GM21360 (cell line): ENCODE measurements at regions not wholly inside any gene's neighbourhood (a gene's known extent, or its start where the extent isn't known, plus 50 kb on each side); places are given as distances from the start of the nearest gene placed in this dataset.
"Not testable (repeated sequence)": the region's sequence is repeated elsewhere in the genome, so short reads cannot be mapped to it uniquely, and the experiment has no call there.

Experiments
- ATAC-seq: cut with Tn5 transposase; IDR thresholded peaks from one replicate; pipeline ENCODE4 v1.9.1; 2021; ENCODE audit warnings: mild to moderate bottlenecking, moderate library complexity; ENCODE audit not compliant: unreplicated experiment

DNA sequence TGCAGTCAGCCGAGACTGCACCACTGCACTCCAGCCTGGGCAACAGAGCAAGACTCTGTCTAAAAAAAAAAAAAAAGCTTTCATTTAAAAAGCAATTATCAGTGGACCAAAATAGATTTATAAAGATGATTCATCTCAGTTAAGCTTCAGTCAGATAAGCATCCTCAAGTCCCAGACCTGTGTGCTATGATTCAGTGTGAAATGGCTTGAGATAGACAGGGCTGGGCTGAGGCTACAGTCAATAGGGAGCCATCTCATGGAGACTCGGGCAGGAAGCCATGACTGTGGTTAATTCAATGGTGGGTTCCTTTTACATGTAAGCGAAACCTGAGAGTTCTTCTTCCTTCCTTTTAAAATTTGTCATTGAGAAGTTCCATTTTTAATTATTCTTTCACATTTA is 276.0 kb downstream of the TFAP2A start:
- ATAC-seq = no peak

DNA sequence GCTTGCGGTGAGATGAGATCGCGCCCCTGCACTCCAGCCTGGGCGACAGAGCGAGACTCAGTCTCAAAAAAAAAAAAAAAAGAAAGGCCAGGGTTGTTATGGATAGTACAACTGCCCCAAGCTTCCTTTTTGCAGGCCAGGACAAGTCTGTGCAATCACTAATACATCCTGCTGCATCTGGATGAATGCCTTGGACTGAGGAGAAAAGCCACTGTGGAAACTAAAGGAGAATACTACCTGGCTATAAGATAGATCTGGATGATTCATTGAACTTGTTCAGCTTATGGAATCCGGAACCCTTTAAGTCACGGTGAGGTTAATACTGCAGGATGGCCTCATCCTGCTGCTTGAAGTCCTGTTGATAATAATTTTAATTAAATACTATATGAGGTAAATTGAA is 278.2 kb downstream of the TFAP2A start:
- ATAC-seq = no peak

DNA sequence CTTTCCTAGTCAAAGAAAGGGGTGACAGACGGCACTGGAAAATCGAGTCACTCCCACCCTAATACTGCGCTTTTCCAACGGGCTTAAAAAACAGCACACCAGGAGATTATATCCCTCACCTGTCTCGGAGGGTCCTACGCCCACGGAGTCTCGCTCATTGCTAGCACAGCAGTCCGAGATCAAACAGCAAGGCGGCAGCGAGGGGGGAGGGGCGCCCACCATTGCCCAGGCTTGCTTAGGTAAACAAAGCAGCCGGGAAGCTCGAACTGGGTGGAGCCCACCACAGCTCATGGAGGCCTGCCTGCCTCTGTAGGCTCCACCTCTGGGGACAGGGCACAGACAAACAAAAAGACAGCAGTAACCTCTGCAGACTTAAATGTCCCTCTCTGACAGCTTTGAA is 280.7 kb downstream of the TFAP2A start:
- not testable (repeated sequence) for ATAC-seq

DNA sequence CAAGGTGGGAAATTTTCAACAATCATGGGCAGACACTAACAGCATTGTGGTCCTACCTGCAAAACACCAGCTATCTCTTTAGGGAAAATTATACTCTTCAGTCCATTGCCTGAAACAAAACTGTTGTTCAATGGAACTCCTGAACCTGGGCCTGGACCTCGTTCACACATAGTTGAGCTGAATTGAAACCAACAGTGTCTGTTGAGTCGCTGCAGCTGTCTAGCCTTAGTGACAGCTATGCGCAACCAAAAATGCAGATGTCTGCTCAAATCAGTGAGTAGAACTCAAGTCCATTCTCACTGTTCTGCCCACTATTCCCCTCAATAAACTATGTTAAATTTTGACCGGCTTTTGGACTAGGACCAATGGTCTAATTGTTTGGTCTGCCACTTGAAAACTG is 286.2 kb downstream of the TFAP2A start:
- no peak for ATAC-seq

DNA sequence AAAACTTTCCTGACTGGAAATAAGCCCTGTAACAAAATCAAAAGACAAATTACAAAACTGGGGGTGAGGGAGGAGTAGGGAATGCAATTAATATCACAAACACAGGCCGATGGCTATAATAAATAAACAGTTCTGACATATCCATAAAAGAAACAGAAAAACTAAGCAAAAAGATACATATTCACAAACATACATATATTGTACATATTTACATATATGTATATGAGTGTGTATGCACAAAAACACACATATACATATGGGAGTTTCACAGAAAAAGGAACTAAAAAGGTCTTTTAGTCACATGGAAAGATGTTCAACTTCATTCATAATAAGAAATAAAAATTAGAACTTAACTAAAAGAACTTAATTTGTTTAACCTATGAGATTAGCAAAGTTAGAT is 292.7 kb downstream of the TFAP2A start:
- ATAC-seq = no peak

DNA sequence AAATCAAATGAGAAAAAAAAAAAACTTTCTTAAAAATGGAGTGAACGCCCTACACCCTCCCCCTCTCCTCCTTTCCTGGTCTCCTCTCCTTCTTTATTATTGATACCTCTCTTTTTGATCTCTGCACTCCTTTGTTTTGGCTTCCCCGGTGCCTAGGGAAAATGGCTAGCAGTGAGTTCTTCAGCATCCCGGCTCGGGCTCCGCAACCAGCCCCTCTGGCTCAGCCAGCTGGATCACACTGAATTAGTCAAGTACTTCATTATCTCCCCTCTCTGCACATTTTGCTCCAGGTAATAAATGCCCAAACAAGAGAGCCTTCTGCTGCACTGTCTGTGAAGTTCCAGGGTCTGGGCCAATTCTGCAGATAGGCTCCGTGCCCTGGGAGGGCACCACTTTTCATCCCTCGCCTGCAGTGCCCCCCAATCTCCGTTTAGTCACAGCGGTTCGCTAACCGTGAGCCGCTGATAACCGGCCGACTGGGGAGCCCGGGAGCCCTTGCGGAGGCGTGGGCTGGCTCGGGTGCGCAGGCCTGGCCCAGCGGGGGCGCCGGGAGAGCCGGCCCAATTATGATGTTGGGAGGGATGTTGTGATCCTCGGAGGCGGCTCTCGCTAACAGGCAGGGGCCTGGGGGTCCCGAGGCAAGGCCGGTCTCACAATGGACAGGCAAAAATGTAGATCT is 301.9 kb downstream of the TFAP2A start:
- ATAC-seq = no peak

DNA sequence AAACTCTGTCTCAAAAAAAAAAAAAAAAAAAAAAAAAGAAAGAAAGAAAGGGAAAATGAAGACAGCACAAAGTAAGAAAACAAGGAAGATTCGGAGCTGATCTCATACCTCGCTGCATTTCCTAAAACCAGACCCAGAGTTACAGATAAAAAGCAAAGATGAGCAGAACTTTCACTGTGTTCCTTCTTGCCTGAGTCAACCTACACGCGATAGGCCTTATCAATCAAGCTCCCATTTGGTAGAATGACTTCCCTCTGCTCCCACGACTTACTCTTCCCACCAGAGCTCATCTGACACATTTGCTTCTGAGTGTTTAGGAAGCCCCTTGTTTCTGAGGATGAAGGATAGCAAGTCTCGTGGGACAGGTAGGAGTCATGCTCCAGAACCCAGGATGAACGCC is 302.9 kb downstream of the TFAP2A start:
- ATAC-seq = no peak

DNA sequence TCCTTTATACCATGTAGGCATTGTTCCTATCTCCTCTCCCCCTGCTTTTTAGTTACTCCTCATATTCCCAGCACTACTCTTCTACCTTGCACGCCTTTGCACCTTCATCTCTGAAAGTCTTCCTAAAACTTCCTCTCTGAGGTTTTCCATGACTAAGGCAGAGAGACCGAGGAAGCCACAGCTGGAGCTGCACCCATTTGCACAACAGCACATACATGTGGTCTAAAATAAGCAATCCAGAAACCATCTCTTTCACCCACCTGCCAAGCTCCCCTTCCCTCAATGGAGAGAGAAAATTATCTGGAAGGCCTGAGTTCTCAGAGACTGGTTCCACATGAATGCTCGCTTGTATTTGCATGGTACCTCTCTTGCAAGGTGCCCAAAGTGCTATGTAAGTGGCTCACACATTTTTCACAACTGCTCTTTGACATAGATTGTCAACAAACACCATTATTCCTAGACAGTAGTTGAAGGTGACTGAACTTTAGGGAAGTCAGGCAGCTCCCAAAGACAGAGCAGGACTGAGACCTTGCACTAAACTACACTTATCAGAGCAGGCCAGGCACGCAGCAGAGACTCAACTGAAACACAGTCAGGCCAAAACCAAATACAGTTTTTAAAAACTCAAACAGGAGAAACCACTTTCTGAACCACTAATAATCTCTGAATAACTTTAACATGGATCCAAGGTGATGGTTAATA is 313.2 kb downstream of the TFAP2A start:
- no peak for ATAC-seq

DNA sequence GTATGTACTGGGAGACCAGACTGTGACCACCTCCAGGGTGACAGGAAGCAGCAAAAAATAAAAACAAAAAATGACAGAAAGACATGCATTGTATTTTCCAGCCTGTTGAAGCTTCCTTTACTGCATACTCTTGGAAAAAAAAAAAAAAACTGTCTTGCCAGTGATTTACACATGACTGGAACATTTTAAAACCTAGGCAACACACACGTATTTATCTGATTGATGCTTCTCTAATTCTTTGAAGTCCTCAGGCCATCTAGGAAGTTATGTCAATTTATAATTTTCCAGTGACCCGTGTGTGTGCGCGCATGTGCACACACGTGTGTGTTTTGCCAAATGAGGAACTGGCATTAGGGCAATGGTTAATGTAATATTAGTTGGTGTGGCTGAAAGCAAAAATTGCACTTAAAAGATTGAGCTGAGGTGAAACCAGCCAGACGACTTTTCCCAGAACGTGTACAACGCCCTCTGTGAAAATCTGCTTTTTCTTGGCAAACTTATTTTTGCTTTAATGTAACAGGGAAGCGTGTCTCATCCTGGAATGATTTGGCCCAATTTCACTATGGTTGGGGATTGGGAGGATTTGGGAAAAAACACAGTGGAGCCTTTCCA is 315.2 kb downstream of the TFAP2A start:
- ATAC-seq = no peak

DNA sequence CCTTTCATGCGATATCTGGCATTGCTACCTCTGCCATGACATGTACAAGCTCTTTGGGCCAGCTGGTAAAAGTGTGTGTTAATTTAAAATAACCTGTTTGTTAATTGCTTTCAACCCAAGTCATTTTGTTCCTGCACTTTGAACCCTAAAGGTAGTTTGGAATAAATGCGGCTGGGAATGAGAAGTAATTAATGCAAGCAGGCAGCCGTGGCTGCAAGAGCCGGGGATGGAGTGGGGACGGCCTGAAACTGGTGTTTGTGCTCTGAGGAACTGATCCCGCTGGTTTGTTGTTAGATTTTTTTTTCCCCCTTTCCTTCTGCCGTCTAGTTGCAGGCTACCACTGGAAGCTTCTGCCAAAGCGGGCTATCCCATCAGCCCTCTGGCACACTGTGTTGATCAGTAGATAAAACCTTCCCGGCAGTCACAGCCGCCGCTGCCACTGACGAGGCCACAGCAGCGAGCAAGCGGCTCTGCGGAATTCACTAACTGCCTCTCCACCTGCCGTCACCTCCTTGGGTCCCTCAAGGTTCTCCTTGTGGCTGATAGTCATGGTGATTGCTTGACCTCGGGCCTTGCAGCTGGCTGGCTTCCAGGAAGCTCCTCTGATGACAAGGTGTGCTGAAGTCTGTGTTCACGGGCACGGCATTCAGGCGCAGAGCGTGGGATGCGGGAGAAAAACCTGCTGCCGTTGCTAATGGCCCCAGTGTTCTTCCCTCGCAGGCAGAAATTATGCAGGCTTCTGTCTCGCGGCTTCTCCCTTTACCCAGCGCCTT is 315.9 kb downstream of the TFAP2A start:
- no peak for ATAC-seq

DNA sequence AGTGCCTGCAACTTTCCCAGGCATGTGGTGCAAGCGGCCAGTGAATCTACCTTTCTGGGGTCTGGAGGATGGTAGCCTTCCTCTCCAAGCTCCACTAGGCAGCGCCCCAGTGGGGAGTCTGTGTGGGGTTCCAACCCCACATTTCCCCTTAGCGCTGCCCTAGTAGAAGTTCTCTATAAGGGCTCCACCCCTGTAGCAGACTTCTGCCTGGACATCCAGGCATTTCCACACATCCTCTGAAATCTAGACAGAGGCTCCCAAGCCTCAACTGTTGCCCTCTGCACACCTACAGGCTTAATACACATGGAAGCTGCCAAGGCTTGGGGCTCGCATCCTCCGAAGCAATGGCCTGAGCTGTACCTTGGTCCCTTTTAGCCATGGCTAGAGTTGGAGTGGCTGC is 321.6 kb downstream of the TFAP2A start:
- ATAC-seq = no peak

DNA sequence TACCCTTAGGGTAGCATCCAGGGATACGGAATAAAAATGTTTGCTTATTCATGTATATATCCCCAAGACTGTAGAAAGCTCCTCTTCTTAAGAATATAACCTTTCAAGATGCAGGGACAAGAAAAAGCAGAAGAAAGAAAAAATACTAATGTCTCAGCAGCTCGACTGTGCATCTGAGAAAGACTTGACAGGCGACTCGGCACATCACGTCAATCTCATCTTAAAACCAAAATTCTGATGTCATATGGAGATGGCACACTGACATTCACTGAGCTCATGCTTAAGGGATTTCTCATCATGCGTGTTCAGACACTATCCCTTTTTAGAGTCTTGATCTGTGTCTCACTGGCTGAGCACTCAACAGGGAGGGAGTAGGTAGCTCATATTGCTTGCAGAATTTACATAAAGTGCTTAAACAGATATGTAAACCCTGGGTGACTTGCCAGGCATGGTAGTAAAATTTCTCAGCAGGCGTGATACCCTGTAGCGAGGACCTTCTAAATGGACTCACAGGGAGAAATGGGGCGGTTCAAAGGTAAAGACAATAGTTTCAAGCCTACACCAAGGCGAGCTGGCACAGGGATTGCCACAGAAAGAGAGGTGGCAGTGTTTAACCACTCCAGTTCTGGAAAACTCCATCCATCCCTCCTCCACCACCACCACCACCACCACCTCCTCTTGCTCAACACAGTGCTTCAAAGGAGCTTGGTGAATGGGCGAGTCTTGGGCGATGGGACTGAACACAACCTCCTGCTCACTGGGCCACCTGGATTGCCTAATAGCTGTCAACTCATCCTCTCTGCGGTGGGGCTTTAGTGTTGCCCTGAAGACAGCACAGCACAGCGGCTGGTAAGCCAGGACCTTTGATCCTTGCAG is 330.5 kb downstream of the TFAP2A start:
- no peak for ATAC-seq

DNA sequence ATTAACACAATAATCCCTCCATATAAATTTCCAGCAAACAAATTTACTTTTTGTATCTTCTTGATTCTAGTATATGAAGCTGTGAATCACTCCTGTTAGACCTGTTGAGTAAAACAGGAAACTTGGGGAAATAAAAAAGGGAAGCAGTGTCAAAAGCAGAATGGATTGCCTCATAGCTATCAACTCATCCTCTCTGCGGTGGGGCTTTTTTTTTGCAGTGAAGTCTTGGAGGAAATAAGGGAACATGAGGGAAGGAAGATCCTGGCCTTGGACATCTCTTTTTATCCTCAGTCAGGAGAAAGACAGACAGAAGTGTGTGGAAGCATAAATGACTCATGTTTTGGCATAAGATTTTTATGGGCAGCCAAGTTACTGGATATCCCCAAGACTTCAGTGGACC is 332.5 kb downstream of the TFAP2A start:
- no peak for ATAC-seq

DNA sequence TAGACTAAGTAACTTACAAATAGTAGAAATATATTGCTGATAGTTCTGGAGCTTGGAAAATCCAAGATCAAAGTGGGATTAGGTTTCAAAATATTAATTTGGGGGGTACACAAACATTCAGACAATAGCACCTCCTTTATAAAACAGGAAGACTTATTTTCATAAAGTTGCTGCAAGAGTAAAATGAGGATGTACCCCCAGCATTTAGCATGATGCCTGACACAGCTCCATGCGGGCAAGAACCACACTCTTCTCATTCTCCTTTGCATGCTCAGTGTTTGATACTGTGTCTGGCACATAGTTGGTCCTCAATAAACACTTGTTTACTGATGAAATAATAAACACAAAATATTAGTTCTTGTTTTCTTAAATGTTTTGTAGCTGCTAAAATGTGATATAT is 332.9 kb downstream of the TFAP2A start:
- ATAC-seq = no peak

DNA sequence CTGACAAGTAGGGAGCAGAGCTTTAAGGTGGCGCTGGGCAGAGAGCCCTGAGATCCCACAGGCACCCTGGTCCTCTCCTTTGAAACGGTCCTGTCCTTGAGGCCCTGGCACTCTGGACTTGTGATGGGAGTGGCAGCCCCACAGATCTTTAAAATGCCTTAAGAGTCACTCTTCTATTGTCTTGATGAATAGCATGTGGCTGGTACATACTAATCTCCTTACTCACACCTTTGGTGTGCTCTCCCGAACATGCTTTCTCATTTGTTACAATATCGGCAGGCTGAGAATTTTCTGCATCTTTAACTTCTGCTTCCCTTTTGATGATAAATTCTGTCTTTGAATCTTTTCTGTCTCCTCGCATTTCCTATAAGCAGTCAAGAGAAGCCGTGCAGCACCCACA is 333.8 kb downstream of the TFAP2A start:
- no peak for ATAC-seq

DNA sequence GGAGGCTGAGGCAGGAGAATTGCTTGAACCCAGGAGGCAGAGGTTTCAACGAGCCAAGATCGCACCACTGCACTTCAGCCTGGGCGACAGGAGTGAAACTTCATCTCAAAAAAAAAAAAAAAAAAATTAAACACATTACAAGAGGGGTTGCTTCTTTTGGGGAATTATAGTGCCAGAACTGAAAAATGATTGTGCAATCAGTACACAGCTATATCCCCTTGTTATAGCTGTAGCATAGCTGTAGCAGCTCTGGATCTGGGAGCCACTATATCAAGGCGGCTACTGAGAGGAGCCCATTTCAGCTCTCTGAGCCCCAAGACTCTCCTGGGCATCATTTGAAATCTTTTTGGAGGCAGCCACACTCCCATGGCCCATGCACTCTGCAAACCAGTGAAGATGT is 334.3 kb downstream of the TFAP2A start:
- ATAC-seq = no peak

DNA sequence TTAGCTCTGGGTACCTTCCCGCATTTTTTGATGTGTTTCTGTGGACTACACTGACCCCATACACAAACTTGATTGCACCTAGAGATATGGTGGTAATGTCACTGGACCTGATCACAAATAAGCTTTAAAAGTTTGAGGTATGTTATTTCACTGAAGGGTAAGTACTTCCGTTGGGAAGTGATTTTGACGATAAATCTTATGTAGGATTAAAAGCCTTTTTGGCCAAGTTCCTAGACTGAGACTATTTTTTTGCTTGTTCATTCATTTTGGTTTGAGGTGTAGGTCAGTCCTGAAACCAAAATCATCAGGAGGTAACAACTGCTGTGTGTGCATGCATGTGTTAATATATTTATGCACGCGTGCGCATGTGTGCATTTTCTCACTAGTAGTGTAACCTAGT is 336.3 kb downstream of the TFAP2A start:
- no peak for ATAC-seq

DNA sequence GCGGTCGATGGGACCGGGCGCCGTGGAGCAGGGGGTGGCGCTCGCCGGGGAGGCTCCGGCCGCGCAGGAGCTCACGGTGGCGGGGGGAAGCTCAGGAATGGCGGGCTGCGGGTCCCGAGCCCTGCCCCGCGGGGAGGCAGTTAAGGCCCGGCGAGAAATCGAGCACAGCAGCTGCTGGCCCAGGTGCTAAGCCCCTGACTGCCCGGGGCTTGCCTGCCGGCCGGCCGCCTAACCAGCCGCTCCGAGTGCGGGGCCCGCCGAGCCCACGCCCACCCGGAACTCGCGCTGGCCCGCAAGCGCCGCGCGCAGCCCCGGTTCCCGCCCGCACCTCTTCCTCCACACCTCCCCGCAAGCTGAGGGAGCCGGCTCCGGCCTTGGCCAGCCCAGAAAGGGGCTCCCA is 340.1 kb downstream of the TFAP2A start:
- not testable (repeated sequence) for ATAC-seq

DNA sequence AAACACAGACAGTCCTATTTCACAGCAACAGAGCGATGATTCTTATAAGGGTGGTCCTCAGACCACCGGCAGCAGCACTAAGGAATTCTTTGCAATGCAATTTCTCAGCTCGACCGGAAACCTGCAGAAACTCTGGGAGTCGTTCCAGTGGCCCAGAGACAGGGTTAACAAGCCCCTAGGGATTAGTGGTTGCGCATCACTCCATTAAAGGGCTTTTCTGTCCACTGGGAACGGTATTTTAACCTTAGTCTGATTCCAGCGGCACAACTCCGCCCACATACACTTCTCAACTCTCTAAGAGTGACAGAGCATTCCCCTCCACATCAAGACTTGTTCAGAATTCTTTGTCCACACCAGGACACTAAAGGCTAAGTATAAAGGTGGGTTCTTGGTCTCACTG is 341.5 kb downstream of the TFAP2A start:
- no peak for ATAC-seq

DNA sequence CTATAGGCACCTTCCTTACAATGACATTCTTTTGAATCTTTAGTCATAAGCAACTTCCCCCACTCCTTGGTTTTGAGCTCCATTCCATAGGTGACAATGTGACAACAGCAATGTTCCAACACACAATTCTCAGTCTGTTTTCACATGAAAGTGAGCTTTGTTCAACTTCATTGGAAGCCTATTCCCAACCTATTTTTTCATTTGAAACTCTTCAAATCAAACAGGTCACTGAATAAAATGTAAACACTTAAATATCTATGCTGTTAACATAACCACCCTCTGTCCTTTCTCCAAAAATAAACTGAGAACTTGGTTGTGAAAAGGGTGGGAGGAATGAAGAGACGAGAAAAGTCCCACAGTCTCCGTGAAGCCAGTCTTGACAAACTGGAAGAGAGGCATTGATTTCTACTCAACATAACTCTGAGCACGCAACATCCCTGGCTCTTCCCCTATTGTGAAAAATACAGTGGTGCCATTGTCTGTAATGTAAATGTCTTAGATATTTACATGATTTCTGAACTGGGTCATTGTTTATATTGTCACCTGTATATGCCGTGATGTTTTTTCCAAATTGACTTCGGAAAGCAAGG is 343.1 kb downstream of the TFAP2A start:
- ATAC-seq = no peak
